ENCODE measurements at regions not wholly inside any gene's neighbourhood (a gene's known extent, or its start where the extent isn't known, plus 50 kb on each side); places are given as distances from the start of the nearest gene placed in this dataset.

DNA sequence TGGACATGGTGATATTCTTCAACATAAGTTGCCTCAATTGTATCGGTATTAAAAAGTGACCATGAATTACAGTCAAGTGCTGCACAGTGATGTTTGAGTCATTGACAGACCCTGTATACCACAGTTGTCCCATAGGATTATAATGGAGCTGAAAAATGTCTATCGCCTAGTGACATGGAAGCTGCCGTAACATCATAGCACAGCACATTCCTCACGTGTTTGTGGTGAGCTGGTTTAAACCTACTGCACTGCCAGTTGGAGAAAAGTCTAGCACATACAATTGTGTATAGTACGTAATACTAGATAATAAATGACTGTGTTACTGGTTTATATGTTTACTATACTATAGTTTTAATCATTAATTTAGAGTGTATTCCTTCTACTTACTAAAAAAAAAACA lies 150.2 kb downstream of the CDH26 start:
- Histone ChIP-seq H3K27ac (no peak overlapping the region), H3K4me3 (no peak overlapping the region), H3K9me3 (no peaks in the 10 kb centered on the region), H3K36me3 (no peaks in the 10 kb centered on the region), H3K4me1 (ENCODE audit: insufficient read depth) (no peaks in the 10 kb centered on the region), H3K27me3 (no peaks in the 10 kb centered on the region)
- intact Hi-C loops (cut with DNase I), result no loop called here
- no peak for DNase-seq
- no peak for TF ChIP-seq POLR2A (IDR thresholded peaks at IDR 0.05)
- no peak for TF ChIP-seq EP300 (IDR thresholded peaks at IDR 0.05)
- TF ChIP-seq, protein P1, sequence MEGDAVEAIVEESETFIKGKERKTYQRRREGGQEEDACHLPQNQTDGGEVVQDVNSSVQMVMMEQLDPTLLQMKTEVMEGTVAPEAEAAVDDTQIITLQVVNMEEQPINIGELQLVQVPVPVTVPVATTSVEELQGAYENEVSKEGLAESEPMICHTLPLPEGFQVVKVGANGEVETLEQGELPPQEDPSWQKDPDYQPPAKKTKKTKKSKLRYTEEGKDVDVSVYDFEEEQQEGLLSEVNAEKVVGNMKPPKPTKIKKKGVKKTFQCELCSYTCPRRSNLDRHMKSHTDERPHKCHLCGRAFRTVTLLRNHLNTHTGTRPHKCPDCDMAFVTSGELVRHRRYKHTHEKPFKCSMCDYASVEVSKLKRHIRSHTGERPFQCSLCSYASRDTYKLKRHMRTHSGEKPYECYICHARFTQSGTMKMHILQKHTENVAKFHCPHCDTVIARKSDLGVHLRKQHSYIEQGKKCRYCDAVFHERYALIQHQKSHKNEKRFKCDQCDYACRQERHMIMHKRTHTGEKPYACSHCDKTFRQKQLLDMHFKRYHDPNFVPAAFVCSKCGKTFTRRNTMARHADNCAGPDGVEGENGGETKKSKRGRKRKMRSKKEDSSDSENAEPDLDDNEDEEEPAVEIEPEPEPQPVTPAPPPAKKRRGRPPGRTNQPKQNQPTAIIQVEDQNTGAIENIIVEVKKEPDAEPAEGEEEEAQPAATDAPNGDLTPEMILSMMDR (IDR thresholded peaks at IDR 0.05), result no peak
- WGBS, 3 donors, result 76 to 87% (median 86%) methylated on average over 5 of the region's 5 CpGs

GRCh38 chr20:60113024-60113724 lies 155.0 kb downstream of the CDH26 start:
- TF ChIP-seq, protein P1 (IDR thresholded peaks at IDR 0.05), result no peak
- no peak for TF ChIP-seq EP300 (IDR thresholded peaks at IDR 0.05)
- TF ChIP-seq POLR2A (IDR thresholded peaks at IDR 0.05), result no peak
- H3K9me3 ChIP-seq, result no peaks in the 10 kb centered on the region
- no peak overlapping the region for H3K27ac ChIP-seq
- intact Hi-C loops (cut with DNase I), result no loop called here
- no peak for DNase-seq
- H3K27me3 ChIP-seq, result no peaks in the 10 kb centered on the region
- no peaks in the 10 kb centered on the region for H3K4me1 ChIP-seq (ENCODE audit: insufficient read depth)
- WGBS, 3 donors, result 87 to 91% (median 89%) methylated on average over 11 of the region's 11 CpGs
- no peak overlapping the region for H3K4me3 ChIP-seq
- no peaks in the 10 kb centered on the region for H3K36me3 ChIP-seq

DNA sequence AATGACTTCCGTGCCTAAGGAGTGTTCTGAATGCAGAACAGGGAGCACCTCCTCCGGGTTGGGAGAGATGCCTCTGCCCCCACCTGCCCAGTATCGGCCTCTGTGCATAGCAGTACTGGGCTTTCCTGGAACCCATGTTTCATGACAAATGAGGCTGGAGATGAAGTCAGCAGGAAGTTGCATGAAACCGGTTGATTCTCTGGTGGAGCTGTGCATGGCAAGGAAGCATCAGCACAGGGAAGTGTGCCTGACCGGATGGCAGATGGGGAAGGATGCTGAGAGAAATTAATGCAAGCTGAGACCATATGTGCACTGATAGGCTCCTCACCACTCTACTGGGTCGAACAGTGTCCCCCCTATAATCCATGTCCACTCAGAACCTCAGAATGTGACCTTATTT lies 155.5 kb downstream of the CDH26 start:
- DNase-seq, result no peak
- 87 to 88% (median 87%) methylated on average over 6 of the region's 6 CpGs for WGBS, 3 donors
- no peak overlapping the region for H3K4me3 ChIP-seq
- H3K27me3 ChIP-seq, result no peaks in the 10 kb centered on the region
- H3K4me1 ChIP-seq (ENCODE audit: insufficient read depth), result no peaks in the 10 kb centered on the region
- H3K9me3 ChIP-seq, result no peaks in the 10 kb centered on the region
- no peak overlapping the region for H3K27ac ChIP-seq
- no peaks in the 10 kb centered on the region for H3K36me3 ChIP-seq
- intact Hi-C loops (cut with DNase I), result no loop called here
- TF ChIP-seq, protein P1 (IDR thresholded peaks at IDR 0.05), result no peak
- no peak for TF ChIP-seq EP300 (IDR thresholded peaks at IDR 0.05)
- no peak for TF ChIP-seq POLR2A (IDR thresholded peaks at IDR 0.05)

DNA sequence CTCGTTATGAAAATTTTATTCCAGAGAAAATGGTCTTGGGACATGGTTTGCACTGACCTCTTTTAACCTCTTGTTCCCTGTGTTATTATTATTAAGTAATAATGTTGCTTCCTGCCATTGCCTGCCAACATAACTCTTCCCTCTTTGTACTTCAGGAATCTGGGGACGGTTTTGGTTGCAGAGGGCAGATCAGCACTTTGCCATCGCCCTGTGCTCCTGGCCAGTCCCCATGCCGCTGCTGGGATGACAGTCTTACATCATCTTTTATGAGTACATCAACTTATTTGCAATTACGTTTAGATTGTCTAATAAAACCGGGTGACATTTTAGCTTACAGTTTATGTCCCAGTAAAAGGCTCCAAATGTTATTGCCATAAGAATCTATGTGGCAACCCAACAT lies 157.2 kb downstream of the CDH26 start:
- Histone ChIP-seq H3K27me3 (no peaks in the 10 kb centered on the region), H3K36me3 (no peaks in the 10 kb centered on the region), H3K9me3 (no peaks in the 10 kb centered on the region), H3K4me1 (ENCODE audit: insufficient read depth) (no peaks in the 10 kb centered on the region), H3K27ac (no peak overlapping the region), H3K4me3 (no peak overlapping the region)
- TF ChIP-seq POLR2A (IDR thresholded peaks at IDR 0.05) (no peak), EP300 (IDR thresholded peaks at IDR 0.05) (no peak)
- TF ChIP-seq, protein P1 (IDR thresholded peaks at IDR 0.05), result no peak
- 57 to 62% (median 60%) methylated on average over 6 of the region's 6 CpGs for WGBS, 3 donors
- no peak for DNase-seq
- intact Hi-C loops (cut with DNase I), result no loop called here
